H9 (cell line): ENCODE measurements at regions not wholly inside any gene's neighbourhood (a gene's known extent, or its start where the extent isn't known, plus 50 kb on each side); places are given as distances from the start of the nearest gene placed in this dataset.

Experiments used
- DNase-seq: peaks from one replicate; pipeline ENCODE4 v3.0.0-alpha.2; 2017
- H2AFZ ChIP-seq: one replicate; pipeline ENCODE4 v1.6.1; 2013; ENCODE audit warnings: mild to moderate bottlenecking, low read length, control low read depth, moderate library complexity
- H2AK5ac ChIP-seq: 2 replicates; pipeline ENCODE4 v1.6.1; 2013; ENCODE audit warnings: low read length, control low read depth, mixed read lengths; ENCODE audit not compliant: insufficient read length
- H2BK120ac ChIP-seq: one replicate; pipeline ENCODE4 v1.6.1; 2013; ENCODE audit warnings: low read depth, mild to moderate bottlenecking, low read length, control low read depth, inconsistent platforms; ENCODE audit not compliant: poor library complexity, severe bottlenecking
- H2BK12ac ChIP-seq: 2 replicates; pipeline ENCODE4 v1.6.1; 2013; ENCODE audit warnings: low read length, control low read depth, mixed read lengths, low read depth; ENCODE audit not compliant: insufficient read length
- H2BK15ac ChIP-seq: 2 replicates; pipeline ENCODE4 v1.6.1; 2013; ENCODE audit warnings: low read depth, low read length, control low read depth
- H2BK20ac ChIP-seq: one replicate; pipeline ENCODE4 v1.6.1; 2013; ENCODE audit warnings: low read depth, mild to moderate bottlenecking, low read length, control low read depth, inconsistent platforms; ENCODE audit not compliant: poor library complexity, severe bottlenecking
- H2BK5ac ChIP-seq: 2 replicates; pipeline ENCODE4 v1.6.1; 2013; ENCODE audit warnings: low read length, control low read depth, mixed read lengths; ENCODE audit not compliant: insufficient read length
- H3K14ac ChIP-seq: 2 replicates; pipeline ENCODE4 v1.6.1; 2013; ENCODE audit warnings: low read length, control low read depth; ENCODE audit not compliant: insufficient read depth
- H3K18ac ChIP-seq: 2 replicates; pipeline ENCODE4 v1.6.1; 2013; ENCODE audit warnings: low read depth, mild to moderate bottlenecking, mixed read lengths, low read length, control low read depth; ENCODE audit not compliant: insufficient read length
- H3K23ac ChIP-seq: 2 replicates; pipeline ENCODE4 v1.6.1; 2013; ENCODE audit warnings: low read length, control low read depth, mixed read lengths, low read depth; ENCODE audit not compliant: insufficient read length
- H3K23me2 ChIP-seq: 2 replicates; pipeline ENCODE4 v1.6.1; 2013; ENCODE audit warnings: low read depth, mild to moderate bottlenecking, mixed read lengths, low read length, control low read depth; ENCODE audit not compliant: insufficient read length, poor library complexity, severe bottlenecking
- H3K27ac ChIP-seq: 2 replicates; pipeline ENCODE4 v1.5.1; 2013; ENCODE audit warnings: low read length, control low read depth, mixed read lengths, low read depth; ENCODE audit not compliant: insufficient read length
- H3K27me3 ChIP-seq: 2 replicates; pipeline ENCODE4 v1.6.1; 2013; ENCODE audit warnings: low read length, control low read depth, inconsistent platforms; ENCODE audit not compliant: insufficient read depth
- H3K4ac ChIP-seq: 2 replicates; pipeline ENCODE4 v1.6.1; 2013; ENCODE audit warnings: low read depth, mild to moderate bottlenecking, control low read depth, inconsistent platforms, low read length, moderate library complexity
- H3K4me1 ChIP-seq: 2 replicates; pipeline ENCODE4 v1.6.1; 2013; ENCODE audit warnings: low read length, control low read depth, inconsistent platforms; ENCODE audit not compliant: insufficient read depth
- H3K4me2 ChIP-seq: 2 replicates; pipeline ENCODE4 v1.6.1; 2013; ENCODE audit warnings: low read length, control low read depth, mixed read lengths; ENCODE audit not compliant: insufficient read length, insufficient read depth
- H3K56ac ChIP-seq: 2 replicates; pipeline ENCODE4 v1.6.1; 2013; ENCODE audit warnings: low read depth, mild to moderate bottlenecking, mixed read lengths, low read length, control low read depth; ENCODE audit not compliant: insufficient read length
- H3K79me1 ChIP-seq: 2 replicates; pipeline ENCODE4 v1.6.1; 2013; ENCODE audit warnings: low read depth, mild to moderate bottlenecking, moderate library complexity, low read length, control low read depth, inconsistent platforms; ENCODE audit not compliant: insufficient read depth, poor library complexity, severe bottlenecking
- H3K79me2 ChIP-seq: 2 replicates; pipeline ENCODE4 v1.6.1; 2013; ENCODE audit warnings: low read length, control low read depth, inconsistent platforms; ENCODE audit not compliant: insufficient read depth
- H3K9ac ChIP-seq: 2 replicates; pipeline ENCODE4 v1.6.1; 2013; ENCODE audit warnings: low read length, control low read depth, mixed read lengths; ENCODE audit not compliant: insufficient read length; ENCODE audit errors: extremely low read depth
- H3K9me3 ChIP-seq: one replicate; pipeline ENCODE4 v1.6.1; 2013; ENCODE audit warnings: low read depth, low read length, inconsistent platforms; ENCODE audit not compliant: control insufficient read depth
- H3T11ph ChIP-seq: one replicate; pipeline ENCODE4 v1.6.1; 2013; ENCODE audit warnings: mild to moderate bottlenecking, low read length, control low read depth, inconsistent platforms
- H4K20me1 ChIP-seq: one replicate; pipeline ENCODE4 v1.6.1; 2013; ENCODE audit not compliant: control insufficient read depth, insufficient read length, insufficient read depth
- H4K5ac ChIP-seq: 2 replicates; pipeline ENCODE4 v1.6.1; 2013; ENCODE audit warnings: low read depth, mild to moderate bottlenecking, mixed read lengths, low read length, control low read depth; ENCODE audit not compliant: insufficient read length
- H4K8ac ChIP-seq: replicated peaks from 2 replicates; pipeline ENCODE4 v1.6.1; 2013; ENCODE audit warnings: low read length, control low read depth, mixed read lengths, low read depth; ENCODE audit not compliant: insufficient read length
- H4K91ac ChIP-seq: 2 replicates; pipeline ENCODE4 v1.6.1; 2013; ENCODE audit warnings: low read depth, mild to moderate bottlenecking, moderate library complexity, mixed read lengths, low read length, control low read depth; ENCODE audit not compliant: insufficient read length
- H3K27ac Mint-ChIP-seq, 3 experiments: 2 replicates in 2 of 3; 3 replicates in 1 of 3; pipeline ENCODE4 v1.8.0; 2020 to 2021; ENCODE audit warnings: mixed read lengths in 3 of 3, mild to moderate bottlenecking in 1 of 3, moderate library complexity in 1 of 3
- H3K27me3 Mint-ChIP-seq: 2 replicates; pipeline ENCODE4 v1.8.0; 2021; ENCODE audit warnings: low read depth, mild to moderate bottlenecking, moderate library complexity, mixed read lengths
- H3K36me3 Mint-ChIP-seq, 3 experiments: 2 replicates in 2 of 3; 3 replicates in 1 of 3; pipeline ENCODE4 v1.8.0; 2020 to 2021; ENCODE audit warnings: low read depth in 3 of 3, mixed read lengths in 3 of 3; ENCODE audit not compliant: insufficient read depth in 1 of 3
- H3K4me1 Mint-ChIP-seq, 2 experiments: 2 replicates each; pipeline ENCODE4 v1.8.0; 2020; ENCODE audit warnings: mixed read lengths in 2 of 2
- H3K4me3 Mint-ChIP-seq, 2 experiments: 2 replicates in 1 of 2; 3 replicates in 1 of 2; pipeline ENCODE4 v1.8.0; 2020 to 2021; ENCODE audit warnings: mild to moderate bottlenecking in 2 of 2, mixed read lengths in 2 of 2, moderate library complexity in 1 of 2
- H3K9me3 Mint-ChIP-seq, 2 experiments: 2 replicates in 1 of 2; 3 replicates in 1 of 2; pipeline ENCODE4 v1.8.0; 2020; ENCODE audit warnings: mild to moderate bottlenecking in 2 of 2, mixed read lengths in 2 of 2, moderate library complexity in 1 of 2
- WGBS: extraction: QIAGEN DNeasy Blood & Tissue Kit; methylation state at CpG from one replicate; pipeline ENCODE4 v1.1.7; 2013; ENCODE audit warnings: missing lambda C conversion rate, low lambda C conversion rate, mixed read lengths; ENCODE audit not compliant: insufficient read length; ENCODE audit errors: extremely low coverage; 5-methylcytosine and 5-hydroxymethylcytosine counted together
- TF ChIP-seq, protein P1 (sequence below): fragments of 200-600 bp; sonication (generic); conservative IDR thresholded peaks from 3 replicates; pipeline ENCODE4 v1.8.0; 2021; ENCODE audit warnings: antibody characterized with exemption, mild to moderate bottlenecking

DNA sequence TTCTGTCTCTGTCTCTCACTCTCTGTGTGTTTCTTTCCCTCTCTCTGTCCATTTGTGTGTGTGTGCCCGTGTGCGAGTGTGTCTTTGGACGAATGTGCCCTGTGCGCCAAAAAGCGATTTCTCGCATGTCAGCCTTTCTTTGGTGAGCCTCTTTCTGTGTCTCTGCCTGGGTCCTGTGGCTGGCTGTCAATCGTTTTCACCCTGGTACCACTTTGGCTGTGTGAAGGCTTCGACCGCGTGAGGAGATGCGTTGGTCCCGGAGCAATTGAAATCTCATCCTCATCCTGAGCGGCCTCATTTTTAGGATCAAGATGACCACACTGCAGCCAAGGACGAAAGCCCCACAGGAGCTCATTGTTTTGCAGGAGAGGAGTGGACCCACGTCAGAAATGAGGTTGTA lies 288.9 kb upstream of the ZNF337 start:
- H3K4me1 Mint-ChIP-seq: peaks cover 3 to 7% of the 10 kb centered on the region in 2 experiments; a peak in 1 of 4 replicates

More for the DNA sequence above, 288.9 kb upstream of the ZNF337 start:
- Histone ChIP-seq H3K79me1 (no peaks in the 10 kb centered on the region), H3K9me3 (no peaks in the 10 kb centered on the region), H3K56ac (no peak overlapping the region), H4K8ac (no peak overlapping the region), H2BK5ac (no peak overlapping the region), H3K27me3 (no peaks in the 10 kb centered on the region), H3K18ac (no peak overlapping the region), H2AFZ (no peak overlapping the region), H3T11ph (no peak overlapping the region), H3K9ac (no peak overlapping the region), H3K27ac (no peak overlapping the region), H3K23me2 (peaks cover 2% of the 10 kb centered on the region), H3K4ac (no peak overlapping the region), H3K23ac (no peak overlapping the region), H4K20me1 (no peaks in the 10 kb centered on the region), H2AK5ac (no peak overlapping the region), H3K4me2 (no peak overlapping the region), H2BK15ac (no peak overlapping the region), H2BK120ac (no peak overlapping the region), H3K4me1 (no peaks in the 10 kb centered on the region), H3K79me2 (no peaks in the 10 kb centered on the region), H2BK12ac (no peak overlapping the region), H4K5ac (no peak overlapping the region), H3K14ac (no peak overlapping the region), H4K91ac (no peak overlapping the region), H2BK20ac (no peak overlapping the region)
- no peak overlapping the region for H3K4me3 Mint-ChIP-seq
- H3K9me3 Mint-ChIP-seq: peaks cover 0 to 3% of the 10 kb centered on the region in 2 experiments; a peak in 3 of 5 replicates
- no CpG with 5 or more reads among the region's 15 CpGs for WGBS
- H3K27ac Mint-ChIP-seq: no peak overlapping the region
- DNase-seq: no peak
- peaks cover 0 to 1% (median 0%) of the 10 kb centered on the region in 3 experiments; a peak in 2 of 7 replicates for H3K36me3 Mint-ChIP-seq
- peaks cover 10% of the 10 kb centered on the region for H3K27me3 Mint-ChIP-seq
- TF ChIP-seq, protein P1, sequence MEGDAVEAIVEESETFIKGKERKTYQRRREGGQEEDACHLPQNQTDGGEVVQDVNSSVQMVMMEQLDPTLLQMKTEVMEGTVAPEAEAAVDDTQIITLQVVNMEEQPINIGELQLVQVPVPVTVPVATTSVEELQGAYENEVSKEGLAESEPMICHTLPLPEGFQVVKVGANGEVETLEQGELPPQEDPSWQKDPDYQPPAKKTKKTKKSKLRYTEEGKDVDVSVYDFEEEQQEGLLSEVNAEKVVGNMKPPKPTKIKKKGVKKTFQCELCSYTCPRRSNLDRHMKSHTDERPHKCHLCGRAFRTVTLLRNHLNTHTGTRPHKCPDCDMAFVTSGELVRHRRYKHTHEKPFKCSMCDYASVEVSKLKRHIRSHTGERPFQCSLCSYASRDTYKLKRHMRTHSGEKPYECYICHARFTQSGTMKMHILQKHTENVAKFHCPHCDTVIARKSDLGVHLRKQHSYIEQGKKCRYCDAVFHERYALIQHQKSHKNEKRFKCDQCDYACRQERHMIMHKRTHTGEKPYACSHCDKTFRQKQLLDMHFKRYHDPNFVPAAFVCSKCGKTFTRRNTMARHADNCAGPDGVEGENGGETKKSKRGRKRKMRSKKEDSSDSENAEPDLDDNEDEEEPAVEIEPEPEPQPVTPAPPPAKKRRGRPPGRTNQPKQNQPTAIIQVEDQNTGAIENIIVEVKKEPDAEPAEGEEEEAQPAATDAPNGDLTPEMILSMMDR: no peak
